ENCODE measurements at regions not wholly inside any gene's neighbourhood (a gene's known extent, or its start where the extent isn't known, plus 50 kb on each side); places are given as distances from the start of the nearest gene placed in this dataset.

GRCh38 chr19:31962561-31962996 lies 382.8 kb upstream of the ZNF507 start (continued):
- TF ChIP-seq ZNF329 (CRISPR knock-in tag; IDR thresholded peaks at IDR 0.05; ENCODE audit: low read depth) (no peak), PCBP1 (IDR thresholded peaks at IDR 0.05; ENCODE audit: borderline replicate concordance, low read depth, low read length) (no peak), ZKSCAN5 (CRISPR knock-in tag; IDR thresholded peaks at IDR 0.05) (no peak), GTF3A (CRISPR knock-in tag; conservative IDR thresholded peaks at IDR 0.05) (no peak), GPN1 (CRISPR knock-in tag; IDR thresholded peaks at IDR 0.05; ENCODE audit: borderline replicate concordance) (no peak), ZBTB10 (CRISPR knock-in tag; IDR thresholded peaks at IDR 0.05; ENCODE audit: borderline replicate concordance) (no peak), ZFP36L1 (CRISPR knock-in tag; IDR thresholded peaks at IDR 0.05) (no peak), ATF3 (CRISPR knock-in tag; IDR thresholded peaks at IDR 0.05) (no peak), ZNF101 (CRISPR knock-in tag; IDR thresholded peaks at IDR 0.05; ENCODE audit: borderline replicate concordance, low read depth) (no peak), ASH2L (IDR thresholded peaks at IDR 0.05; ENCODE audit: insufficient read length, low read depth, low read length) (peak; percentile 30), MED1 (CRISPR knock-in tag; IDR thresholded peaks at IDR 0.05) (peak; percentile 19; the same call in 1 of the 2 replicates), PHF8 (CRISPR knock-in tag; IDR thresholded peaks at IDR 0.05) (no peak), THRA (CRISPR knock-in tag; IDR thresholded peaks at IDR 0.05; ENCODE audit: borderline replicate concordance) (no peak; the same call in 1 of the 2 replicates), FOXA1 (IDR thresholded peaks at IDR 0.05) (no peak), FOXA1 (CRISPR knock-in tag; IDR thresholded peaks at IDR 0.05) (0 out of 2 replicates have a peak, but pooled peaks have one; percentile 16), SRF (IDR thresholded peaks at IDR 0.05; ENCODE audit: low read depth, low read length) (no peak), CEBPZ (IDR thresholded peaks at IDR 0.05; ENCODE audit: low read length) (no peak), GLMP (CRISPR knock-in tag; IDR thresholded peaks at IDR 0.05; ENCODE audit: borderline replicate concordance) (no peak), PLSCR1 (CRISPR knock-in tag; IDR thresholded peaks at IDR 0.05; ENCODE audit: borderline replicate concordance) (no peak), ZFP1 (CRISPR knock-in tag; IDR thresholded peaks at IDR 0.05) (no peak), FOXK2 (IDR thresholded peaks at IDR 0.05) (no peak)

All from HepG2 (cell line).